ENCODE measurements at regions not wholly inside any gene's neighbourhood (a gene's known extent, or its start where the extent isn't known, plus 50 kb on each side); places are given as distances from the start of the nearest gene placed in this dataset.

DNA sequence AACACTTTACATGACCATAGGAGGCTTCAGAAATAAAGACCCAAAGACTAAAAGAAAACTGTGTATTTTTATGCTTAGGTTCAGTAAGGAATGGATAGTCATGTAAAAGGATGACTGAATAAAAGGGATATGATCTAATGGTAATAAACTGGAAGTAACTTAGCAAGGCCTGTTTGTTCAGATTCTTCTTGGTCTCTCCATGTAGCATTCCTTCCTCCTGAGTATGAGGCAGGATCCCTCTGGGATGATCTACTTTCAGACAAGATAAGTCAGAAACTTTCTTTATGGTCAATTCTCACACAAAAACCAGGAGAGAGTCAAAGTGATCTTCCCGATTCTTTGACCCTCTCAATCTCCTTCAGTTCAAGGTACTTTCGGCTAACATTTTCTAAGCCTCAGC, 340.8 kb upstream of the DCBLD2 start:
- H3K4me3 Mint-ChIP-seq, result no peak overlapping the region
- Histone ChIP-seq H3K4me1 (peaks cover 12% of the 10 kb centered on the region), H4K20me1 (ENCODE audit: low read depth) (no peaks in the 10 kb centered on the region), H3K9ac (no peak overlapping the region), H3K27me3 (no peaks in the 10 kb centered on the region), H2AFZ (replicated peaks) (no peak overlapping the region), H3K79me2 (ENCODE audit: low read depth) (no peaks in the 10 kb centered on the region), H3K4me3 (no peak overlapping the region), H3K9me3 (ENCODE audit: low read depth) (no peaks in the 10 kb centered on the region), H3K27ac (no peak overlapping the region), H3K36me3 (no peaks in the 10 kb centered on the region), H3F3A (ENCODE audit: low read depth) (no peaks in the 10 kb centered on the region), H3K4me2 (no peak overlapping the region)
- peaks cover 2% of the 10 kb centered on the region for H3K27me3 Mint-ChIP-seq (ENCODE audit: insufficient read depth, low read depth)
- DNase-seq (ENCODE audit: low spot score), result no peak
- no peak overlapping the region for H3K27ac Mint-ChIP-seq
- H3K4me1 Mint-ChIP-seq, result peaks cover 4% of the 10 kb centered on the region
- H3K36me3 Mint-ChIP-seq, result no peaks in the 10 kb centered on the region
- no peak for TF ChIP-seq EZH2 (IDR thresholded peaks at IDR 0.05)
- no peak for TF ChIP-seq EZH2phosphoT487 (IDR thresholded peaks at IDR 0.05)
- TF ChIP-seq, protein P1, sequence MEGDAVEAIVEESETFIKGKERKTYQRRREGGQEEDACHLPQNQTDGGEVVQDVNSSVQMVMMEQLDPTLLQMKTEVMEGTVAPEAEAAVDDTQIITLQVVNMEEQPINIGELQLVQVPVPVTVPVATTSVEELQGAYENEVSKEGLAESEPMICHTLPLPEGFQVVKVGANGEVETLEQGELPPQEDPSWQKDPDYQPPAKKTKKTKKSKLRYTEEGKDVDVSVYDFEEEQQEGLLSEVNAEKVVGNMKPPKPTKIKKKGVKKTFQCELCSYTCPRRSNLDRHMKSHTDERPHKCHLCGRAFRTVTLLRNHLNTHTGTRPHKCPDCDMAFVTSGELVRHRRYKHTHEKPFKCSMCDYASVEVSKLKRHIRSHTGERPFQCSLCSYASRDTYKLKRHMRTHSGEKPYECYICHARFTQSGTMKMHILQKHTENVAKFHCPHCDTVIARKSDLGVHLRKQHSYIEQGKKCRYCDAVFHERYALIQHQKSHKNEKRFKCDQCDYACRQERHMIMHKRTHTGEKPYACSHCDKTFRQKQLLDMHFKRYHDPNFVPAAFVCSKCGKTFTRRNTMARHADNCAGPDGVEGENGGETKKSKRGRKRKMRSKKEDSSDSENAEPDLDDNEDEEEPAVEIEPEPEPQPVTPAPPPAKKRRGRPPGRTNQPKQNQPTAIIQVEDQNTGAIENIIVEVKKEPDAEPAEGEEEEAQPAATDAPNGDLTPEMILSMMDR (IDR thresholded peaks at IDR 0.05), result no peak
- H3K9me3 Mint-ChIP-seq, result no peaks in the 10 kb centered on the region

DNA sequence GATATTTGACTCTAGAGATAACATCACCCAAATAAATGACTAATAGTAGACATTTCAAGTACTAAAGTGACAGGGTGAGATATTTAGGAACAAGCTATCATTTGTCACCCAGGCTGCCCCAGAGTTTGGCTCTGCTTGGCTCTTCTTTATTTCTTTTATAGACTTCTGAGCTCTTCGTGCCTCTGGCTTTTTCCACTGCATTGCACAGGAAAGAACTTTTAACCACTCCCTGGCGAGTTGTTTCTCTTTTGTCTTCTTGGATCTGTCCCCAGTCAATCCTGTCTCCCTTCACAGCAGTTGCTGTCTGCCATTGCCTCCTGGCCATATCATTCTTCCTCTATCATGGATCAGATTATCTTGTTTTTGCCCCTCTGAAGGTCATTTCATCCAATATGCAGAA, 339.2 kb upstream of the DCBLD2 start:
- Histone ChIP-seq H3K4me2 (peak overlapping the region; percentile 33), H2AFZ (replicated peaks) (no peak overlapping the region), H3K27me3 (no peaks in the 10 kb centered on the region), H3K9ac (no peak overlapping the region), H3K9me3 (ENCODE audit: low read depth) (no peaks in the 10 kb centered on the region), H3F3A (ENCODE audit: low read depth) (no peaks in the 10 kb centered on the region), H3K36me3 (no peaks in the 10 kb centered on the region), H3K4me1 (peaks cover 12% of the 10 kb centered on the region), H3K4me3 (no peak overlapping the region), H3K27ac (no peak overlapping the region), H3K79me2 (ENCODE audit: low read depth) (no peaks in the 10 kb centered on the region), H4K20me1 (ENCODE audit: low read depth) (no peaks in the 10 kb centered on the region)
- no peaks in the 10 kb centered on the region for H3K9me3 Mint-ChIP-seq
- H3K4me1 Mint-ChIP-seq, result peaks cover 4% of the 10 kb centered on the region
- H3K36me3 Mint-ChIP-seq, result no peaks in the 10 kb centered on the region
- H3K4me3 Mint-ChIP-seq, result no peak overlapping the region
- TF ChIP-seq, protein P1 (IDR thresholded peaks at IDR 0.05), result no peak
- TF ChIP-seq EZH2 (IDR thresholded peaks at IDR 0.05), result no peak
- no peak for TF ChIP-seq EZH2phosphoT487 (IDR thresholded peaks at IDR 0.05)
- no peak overlapping the region for H3K27ac Mint-ChIP-seq
- H3K27me3 Mint-ChIP-seq (ENCODE audit: insufficient read depth, low read depth), result peaks cover 4% of the 10 kb centered on the region
- peak; percentile 51 for DNase-seq (ENCODE audit: low spot score)

DNA sequence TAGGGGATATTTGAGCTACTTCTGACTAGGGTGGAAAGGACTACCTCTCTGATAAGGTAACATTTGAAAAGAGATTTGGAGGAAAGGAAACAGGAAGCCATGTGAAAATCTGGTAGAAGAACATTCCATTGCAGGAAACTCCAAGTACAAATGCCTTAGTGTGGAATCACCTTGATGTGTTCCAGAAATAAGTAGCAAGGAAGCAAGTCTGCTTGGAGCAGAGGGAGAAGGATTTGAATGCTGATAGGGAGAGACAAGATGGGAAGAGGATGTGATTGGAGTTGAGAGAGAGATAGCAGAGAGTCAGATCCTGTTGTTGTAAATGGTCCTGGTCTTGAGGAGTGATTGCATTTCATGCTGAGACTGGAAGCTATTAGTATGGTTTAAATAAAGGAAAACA, 335.1 kb upstream of the DCBLD2 start:
- H3K36me3 ChIP-seq, result no peaks in the 10 kb centered on the region
- H4K20me1 ChIP-seq (ENCODE audit: low read depth), result no peaks in the 10 kb centered on the region
- TF ChIP-seq EZH2phosphoT487 (IDR thresholded peaks at IDR 0.05) (no peak), EZH2 (IDR thresholded peaks at IDR 0.05) (no peak)
- TF ChIP-seq, protein P1 (IDR thresholded peaks at IDR 0.05), result no peak
- no peak overlapping the region for H3K4me3 ChIP-seq
- no peaks in the 10 kb centered on the region for H3K9me3 Mint-ChIP-seq
- peaks cover 2% of the 10 kb centered on the region for H3K27me3 Mint-ChIP-seq (ENCODE audit: insufficient read depth, low read depth)
- no peak overlapping the region for H2AFZ ChIP-seq (replicated peaks)
- H3K9ac ChIP-seq, result no peak overlapping the region
- H3K36me3 Mint-ChIP-seq, result no peaks in the 10 kb centered on the region
- no peaks in the 10 kb centered on the region for H3K79me2 ChIP-seq (ENCODE audit: low read depth)
- H3K4me3 Mint-ChIP-seq, result no peak overlapping the region
- H3K4me1 ChIP-seq, result peaks cover 12% of the 10 kb centered on the region
- no peak overlapping the region for H3K27ac Mint-ChIP-seq
- H3K9me3 ChIP-seq (ENCODE audit: low read depth), result no peaks in the 10 kb centered on the region
- no peak overlapping the region for H3K4me2 ChIP-seq
- DNase-seq (ENCODE audit: low spot score), result no peak
- no peaks in the 10 kb centered on the region for H3F3A ChIP-seq (ENCODE audit: low read depth)
- H3K27ac ChIP-seq, result no peak overlapping the region
- H3K4me1 Mint-ChIP-seq, result peaks cover 4% of the 10 kb centered on the region
- no peaks in the 10 kb centered on the region for H3K27me3 ChIP-seq

Data from neural progenitor cell (in vitro differentiated cells).